Sigmoid colon (tissue), 6 donors: ENCODE measurements at regions not wholly inside any gene's neighbourhood (a gene's known extent, or its start where the extent isn't known, plus 50 kb on each side); places are given as distances from the start of the nearest gene placed in this dataset.

Experiments used
- DNase-seq: peaks from one replicate; pipeline ENCODE4 v3.0.0-alpha.2; 2019
- H3K27ac ChIP-seq, 4 donors: fragments of 200-600 bp; sonication (generic); one replicate each; pipeline ENCODE4 v1.5.1; 2016 to 2019; ENCODE audit warnings: mild to moderate bottlenecking in 1 of 4
- H3K27me3 ChIP-seq, 3 donors: fragments of 200-600 bp; sonication (generic); one replicate each; pipeline ENCODE4 v1.5.1; 2019; ENCODE audit warnings: mild to moderate bottlenecking in 1 of 3
- H3K36me3 ChIP-seq, 4 donors: fragments of 200-600 bp; sonication (generic); one replicate each; pipeline ENCODE4 v1.5.1; 2016 to 2019
- H3K4me1 ChIP-seq, 4 donors: fragments of 200-600 bp; sonication (generic); one replicate each; pipeline ENCODE4 v1.5.1; 2017 to 2019
- H3K4me3 ChIP-seq, 4 donors: fragments of 200-600 bp; sonication (generic); one replicate each; pipeline ENCODE4 v1.5.1; 2017 to 2019; ENCODE audit warnings: mild to moderate bottlenecking in 2 of 4, moderate library complexity in 1 of 4
- H3K9me3 ChIP-seq, 4 donors: fragments of 200-600 bp in 3 of 4; sonication (generic) in 3 of 4; one replicate each; pipeline versions ENCODE4 v1.5.1 to v1.6.1; 2013 to 2019
- CTCF ChIP-seq, 4 experiments: fragments of 450-650 bp in 3 of 4; fragments of 200-600 bp in 1 of 4; IDR thresholded peaks; one replicate each; pipeline ENCODE4 v1.5.1; 2016 to 2019; ENCODE audit warnings: antibody characterized with exemption in 4 of 4, mild to moderate bottlenecking in 3 of 4, moderate library complexity in 2 of 4
- EP300 ChIP-seq, 4 donors: sonication (generic); formaldehyde crosslinking; IDR thresholded peaks; one replicate each; pipeline ENCODE4 v1.6.1; 2017; ENCODE audit warnings: antibody characterized with exemption in 4 of 4
- POLR2A ChIP-seq, 2 donors: fragments of 450-650 bp; IDR thresholded peaks; one replicate each; pipeline ENCODE4 v1.6.1; 2016; ENCODE audit warnings: antibody characterized with exemption in 2 of 2, mild to moderate bottlenecking in 2 of 2, moderate library complexity in 2 of 2
- POLR2AphosphoS5 ChIP-seq, 4 donors: sonication (generic); formaldehyde crosslinking; IDR thresholded peaks; one replicate each; pipeline ENCODE4 v1.6.1; 2017; ENCODE audit warnings: antibody characterized with exemption in 4 of 4
- WGBS, 2 donors: extraction: QIAGEN DNeasy Blood & Tissue Kit; methylation state at CpG; one replicate each; pipeline ENCODE4 v1.1.7; 2013; 5-methylcytosine and 5-hydroxymethylcytosine counted together
- intact Hi-C: fragments of 100-400 bp; cut with DNase I; formaldehyde crosslinking; loops from one replicate; pipeline ENCODE4 v1.15.1; 2023
- donor health status: healthy with polysubstance abuse.
- donor health status: healthy.

GRCh38 chr17:6908807-6909206 is 77.3 kb upstream of the TEKT1 start:
- H3K4me3 ChIP-seq, result no peak overlapping the region
- 92% methylated on average over 5 of the region's 5 CpGs for WGBS, 2 donors
- H3K4me1 ChIP-seq, result peaks cover 0 to 3% (median 0%) of the 10 kb centered on the region in 4 donors
- no peaks in the 10 kb centered on the region for H3K36me3 ChIP-seq
- H3K9me3 ChIP-seq, result no peaks in the 10 kb centered on the region
- intact Hi-C loops, result no loop called here
- TF ChIP-seq POLR2AphosphoS5 (IDR thresholded peaks at IDR 0.05) (no peak), CTCF (IDR thresholded peaks at IDR 0.05) (no peak), POLR2A (IDR thresholded peaks at IDR 0.05) (no peak), EP300 (IDR thresholded peaks at IDR 0.05) (no peak)
- H3K27ac ChIP-seq, result no peak overlapping the region
- DNase-seq, result no peak
- peaks cover 0 to 2% (median 0%) of the 10 kb centered on the region in 3 donors for H3K27me3 ChIP-seq

- Histone ChIP-seq H3K36me3 (no peaks in the 10 kb centered on the region), H3K4me3 (no peak overlapping the region), H3K4me1 (peaks cover 0 to 10% (median 3%) of the 10 kb centered on the region in 4 donors), H3K27me3 (peaks cover 0 to 23% (median 6%) of the 10 kb centered on the region in 3 donors), H3K9me3 (no peaks in the 10 kb centered on the region), H3K27ac (no peak overlapping the region)
- 0 to 5% methylated on average over 2 of the region's 2 CpGs for WGBS, 2 donors
- DNase-seq, result no peak
- peak in 3 of 4 experiments; percentile 16 to 53 (median 32) for TF ChIP-seq CTCF (IDR thresholded peaks at IDR 0.05)
- TF ChIP-seq EP300 (IDR thresholded peaks at IDR 0.05), result no peak
- intact Hi-C loops, result loop anchor here (5.0 kb wide), 2 partner anchors 111 to 244 kb away; partner anchors contain the start of gene BCL6B
Observed at GRCh38 chr17:6910987-6911603, 79.6 kb upstream of the TEKT1 start.

DNA sequence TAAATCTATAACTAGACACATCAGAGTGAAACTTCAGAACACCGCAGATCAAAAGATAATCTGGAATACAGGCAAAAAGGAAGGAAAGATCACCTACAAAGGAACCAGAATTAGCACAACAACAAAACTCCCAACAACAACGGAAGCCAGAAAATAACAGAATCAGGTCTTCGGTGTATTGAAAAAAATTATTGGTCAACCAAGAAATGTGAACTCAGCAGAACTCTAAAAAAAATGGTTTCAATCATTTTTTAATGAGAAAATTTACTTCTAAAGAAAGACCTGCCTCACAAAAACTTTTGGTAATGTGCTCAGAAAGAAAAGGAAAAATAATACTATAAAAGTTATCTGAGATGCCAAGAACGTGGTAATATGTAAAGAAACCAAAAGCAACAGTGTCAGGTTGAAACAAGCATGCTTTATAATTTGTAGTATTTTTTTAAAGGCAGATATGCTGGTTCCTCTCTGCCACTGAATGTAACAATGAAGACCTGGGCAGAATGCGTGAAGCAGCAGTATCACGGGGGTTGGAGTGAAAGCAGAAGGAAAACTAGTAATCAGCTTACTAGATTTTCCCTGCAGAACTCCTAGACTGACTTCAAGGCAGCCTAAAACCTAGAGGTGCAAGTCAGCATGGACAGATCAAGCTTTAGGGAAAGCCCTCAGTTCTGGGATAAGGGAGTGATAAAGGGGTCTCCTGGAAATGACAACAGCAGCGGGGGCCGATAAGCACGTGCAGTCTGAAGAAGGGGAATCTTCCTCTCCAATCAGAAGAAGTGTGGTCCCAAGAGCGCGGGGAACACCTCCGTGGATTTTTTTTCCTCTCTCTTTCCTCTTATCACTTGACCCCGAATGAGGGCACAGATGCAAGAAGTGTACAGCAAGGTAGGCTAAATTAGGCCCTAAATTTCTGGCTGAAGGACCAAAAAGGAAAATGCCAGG is 80.9 kb upstream of the TEKT1 start:
- no peak for DNase-seq
- Histone ChIP-seq H3K4me3 (no peak overlapping the region), H3K4me1 (peaks cover 0 to 10% (median 3%) of the 10 kb centered on the region in 4 donors), H3K27me3 (peaks cover 0 to 34% (median 6%) of the 10 kb centered on the region in 3 donors), H3K27ac (no peak overlapping the region), H3K9me3 (no peaks in the 10 kb centered on the region), H3K36me3 (no peaks in the 10 kb centered on the region)
- WGBS, 2 donors, result 77 to 79% methylated on average over 13 of the region's 13 CpGs
- intact Hi-C loops, result loop anchor here (2.0 to 5.0 kb wide), 3 partner anchors 92 to 245 kb away; partner anchors contain the start of gene BCL6B
- TF ChIP-seq POLR2AphosphoS5 (IDR thresholded peaks at IDR 0.05), result no peak
- TF ChIP-seq CTCF (IDR thresholded peaks at IDR 0.05), result no peak
- TF ChIP-seq EP300 (IDR thresholded peaks at IDR 0.05), result no peak
- no peak for TF ChIP-seq POLR2A (IDR thresholded peaks at IDR 0.05)

DNA sequence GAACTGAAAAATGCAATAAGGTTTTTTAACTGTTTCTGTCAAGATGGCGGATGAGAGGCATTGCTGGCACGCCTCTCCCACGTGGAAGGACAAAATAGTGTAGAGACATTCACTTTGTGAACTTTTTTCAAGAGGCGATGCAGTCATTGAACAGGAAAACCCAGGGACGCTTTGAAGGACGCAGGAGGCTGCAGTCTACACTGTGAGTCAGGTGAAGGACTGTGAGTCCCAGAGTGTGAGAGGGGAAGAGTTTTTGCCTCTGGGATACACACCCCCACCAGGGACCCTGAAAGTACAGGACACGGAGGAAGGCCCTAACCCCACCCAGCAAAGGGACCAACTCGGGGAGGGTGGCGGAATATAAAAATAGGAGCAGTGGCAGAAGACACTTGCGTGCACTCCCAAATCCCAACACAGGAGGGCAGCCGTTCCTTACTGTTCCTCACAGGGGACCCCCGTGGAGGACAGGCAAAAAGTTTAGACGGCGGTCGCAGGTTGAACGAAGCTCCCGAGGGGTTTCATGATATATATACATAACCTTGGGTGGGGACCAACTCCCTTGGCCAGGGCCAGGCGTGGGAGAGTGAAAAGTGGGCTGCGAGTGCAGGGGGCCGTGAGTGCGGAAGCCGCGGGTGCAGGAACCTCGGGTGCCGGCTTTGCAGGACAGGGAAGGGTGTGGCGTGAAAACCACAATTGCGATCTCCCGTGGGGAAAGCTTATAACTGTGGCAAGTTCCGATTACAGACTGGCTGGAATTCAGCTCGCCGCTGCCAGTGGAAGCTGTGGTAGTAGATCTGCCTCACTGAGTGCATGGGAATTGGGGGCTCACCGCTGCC is 82.0 kb upstream of the ALOX12 start:
- DNase-seq, result peak; percentile 79
- no peaks in the 10 kb centered on the region for H3K36me3 ChIP-seq
- WGBS, 2 donors, result 30 to 32% methylated on average over 32 of the region's 32 CpGs
- peak overlapping the region in 2 of 4 donors; percentile 6 to 23 for H3K4me3 ChIP-seq
- TF ChIP-seq EP300 (IDR thresholded peaks at IDR 0.05), result no peak
- peak; percentile 58 to 80 (median 68) for TF ChIP-seq CTCF (IDR thresholded peaks at IDR 0.05)
- intact Hi-C loops, result loop anchor here (2.0 to 5.0 kb wide), 3 partner anchors 91 to 247 kb away; partner anchors contain the start of gene BCL6B
- H3K27me3 ChIP-seq, result peaks cover 0 to 34% (median 6%) of the 10 kb centered on the region in 3 donors
- H3K4me1 ChIP-seq, result peaks cover 0 to 10% (median 3%) of the 10 kb centered on the region in 4 donors
- no peak overlapping the region for H3K27ac ChIP-seq
- H3K9me3 ChIP-seq, result no peaks in the 10 kb centered on the region
